Mesothelial cell of epicardium (in vitro differentiated cells): ENCODE measurements at regions not wholly inside any gene's neighbourhood (a gene's known extent, or its start where the extent isn't known, plus 50 kb on each side); places are given as distances from the start of the nearest gene placed in this dataset.

Experiments used
- DNase-seq, 2 experiments: peaks; one replicate each; pipeline ENCODE4 v3.0.0; 2021; ENCODE audit warnings: low spot score in 2 of 2; ENCODE audit not compliant: unreplicated experiment in 2 of 2
- H3K27ac Mint-ChIP-seq: 2 replicates; pipeline ENCODE4 v1.8.0; 2021; ENCODE audit warnings: mixed read lengths
- H3K27me3 Mint-ChIP-seq: 2 replicates; pipeline ENCODE4 v1.8.0; 2021; ENCODE audit warnings: low read depth, mixed read lengths
- H3K36me3 Mint-ChIP-seq: 2 replicates; pipeline ENCODE4 v1.8.0; 2021; ENCODE audit warnings: mixed read lengths
- H3K4me1 Mint-ChIP-seq: 2 replicates; pipeline ENCODE4 v1.8.0; 2021; ENCODE audit warnings: mixed read lengths
- H3K4me3 Mint-ChIP-seq: 2 replicates; pipeline ENCODE4 v1.8.0; 2021; ENCODE audit warnings: mild to moderate bottlenecking, moderate library complexity, mixed read lengths
- H3K9me3 Mint-ChIP-seq: 2 replicates; pipeline ENCODE4 v1.8.0; 2021; ENCODE audit warnings: mixed read lengths
- TF ChIP-seq, protein P1 (sequence below): fragments of 200-600 bp; sonication (generic); IDR thresholded peaks from one replicate; pipeline ENCODE4 v1.5.0; 2021; ENCODE audit warnings: antibody characterized with exemption; ENCODE audit not compliant: unreplicated experiment

DNA sequence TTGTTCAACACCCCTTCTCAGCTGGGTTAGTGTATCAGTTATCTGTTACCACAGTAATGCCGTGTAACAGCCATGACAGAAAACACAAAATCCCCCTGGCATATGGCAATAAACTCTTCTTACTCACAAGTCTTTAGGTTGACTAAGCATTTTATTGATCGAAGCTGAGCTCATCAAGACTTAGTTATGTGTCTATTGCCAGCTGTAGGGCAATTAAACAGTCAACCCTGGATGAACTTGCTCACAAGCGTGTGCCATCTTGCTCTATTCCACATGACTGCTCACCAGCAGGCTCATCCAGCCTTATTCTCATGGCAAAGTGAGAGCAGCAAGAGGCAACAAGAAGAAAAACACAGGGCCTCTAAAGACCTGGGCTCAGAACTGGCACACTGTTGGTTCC, 333.8 kb upstream of the PTBP2 start:
- Mint-ChIP-seq H3K9me3 (peaks cover 25% of the 10 kb centered on the region), H3K27me3 (no peaks in the 10 kb centered on the region), H3K4me1 (peaks cover 5% of the 10 kb centered on the region), H3K27ac (no peak overlapping the region), H3K36me3 (no peaks in the 10 kb centered on the region), H3K4me3 (no peak overlapping the region)
- DNase-seq: no peak
- TF ChIP-seq, protein P1, sequence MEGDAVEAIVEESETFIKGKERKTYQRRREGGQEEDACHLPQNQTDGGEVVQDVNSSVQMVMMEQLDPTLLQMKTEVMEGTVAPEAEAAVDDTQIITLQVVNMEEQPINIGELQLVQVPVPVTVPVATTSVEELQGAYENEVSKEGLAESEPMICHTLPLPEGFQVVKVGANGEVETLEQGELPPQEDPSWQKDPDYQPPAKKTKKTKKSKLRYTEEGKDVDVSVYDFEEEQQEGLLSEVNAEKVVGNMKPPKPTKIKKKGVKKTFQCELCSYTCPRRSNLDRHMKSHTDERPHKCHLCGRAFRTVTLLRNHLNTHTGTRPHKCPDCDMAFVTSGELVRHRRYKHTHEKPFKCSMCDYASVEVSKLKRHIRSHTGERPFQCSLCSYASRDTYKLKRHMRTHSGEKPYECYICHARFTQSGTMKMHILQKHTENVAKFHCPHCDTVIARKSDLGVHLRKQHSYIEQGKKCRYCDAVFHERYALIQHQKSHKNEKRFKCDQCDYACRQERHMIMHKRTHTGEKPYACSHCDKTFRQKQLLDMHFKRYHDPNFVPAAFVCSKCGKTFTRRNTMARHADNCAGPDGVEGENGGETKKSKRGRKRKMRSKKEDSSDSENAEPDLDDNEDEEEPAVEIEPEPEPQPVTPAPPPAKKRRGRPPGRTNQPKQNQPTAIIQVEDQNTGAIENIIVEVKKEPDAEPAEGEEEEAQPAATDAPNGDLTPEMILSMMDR: no peak

DNA sequence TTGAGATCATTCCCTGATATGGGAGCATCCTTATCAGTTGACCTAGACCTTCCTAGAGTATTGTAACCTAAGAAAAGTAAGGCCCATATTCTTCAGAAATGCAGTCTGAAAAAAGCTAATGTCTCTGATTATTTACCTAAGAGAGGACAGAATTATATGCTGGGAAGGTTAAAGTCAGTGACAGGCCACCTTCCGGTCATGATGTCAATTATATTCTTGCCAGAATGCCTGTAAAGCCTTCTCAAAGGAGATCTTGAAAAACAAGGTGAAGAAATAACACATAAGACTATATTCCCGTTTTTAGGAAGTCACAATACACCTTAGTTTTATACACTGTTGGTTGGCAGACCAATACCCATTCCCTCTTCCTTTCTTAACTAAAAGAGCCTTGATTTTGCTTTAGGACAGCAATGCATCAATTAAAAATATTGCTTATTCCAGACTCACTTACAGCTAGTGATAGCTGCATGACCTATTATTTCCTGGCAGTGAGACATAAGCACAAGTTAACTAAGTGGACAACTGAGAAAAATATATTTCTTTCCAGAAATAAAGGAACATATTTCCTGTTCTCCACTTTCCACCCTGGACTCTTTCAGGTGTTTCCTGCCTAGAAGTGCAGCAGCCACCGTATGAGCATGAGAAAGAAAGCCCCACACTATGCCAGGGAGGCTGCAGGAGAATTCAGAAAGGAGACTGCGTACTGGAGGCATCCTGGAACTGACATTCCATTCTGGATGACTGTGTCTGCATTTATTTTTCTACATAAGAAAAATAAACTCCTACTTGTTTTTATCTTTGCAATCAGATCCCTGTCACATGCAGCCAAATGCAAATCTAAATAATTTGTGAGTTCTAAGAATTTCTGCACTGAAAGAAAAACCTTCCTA, 332.9 kb upstream of the PTBP2 start:
- Mint-ChIP-seq H3K36me3 (no peaks in the 10 kb centered on the region), H3K27ac (no peak overlapping the region), H3K9me3 (peaks cover 17% of the 10 kb centered on the region), H3K4me3 (no peak overlapping the region), H3K4me1 (peaks cover 5% of the 10 kb centered on the region), H3K27me3 (no peaks in the 10 kb centered on the region)
- TF ChIP-seq, protein P1: no peak
- DNase-seq: no peak

DNA sequence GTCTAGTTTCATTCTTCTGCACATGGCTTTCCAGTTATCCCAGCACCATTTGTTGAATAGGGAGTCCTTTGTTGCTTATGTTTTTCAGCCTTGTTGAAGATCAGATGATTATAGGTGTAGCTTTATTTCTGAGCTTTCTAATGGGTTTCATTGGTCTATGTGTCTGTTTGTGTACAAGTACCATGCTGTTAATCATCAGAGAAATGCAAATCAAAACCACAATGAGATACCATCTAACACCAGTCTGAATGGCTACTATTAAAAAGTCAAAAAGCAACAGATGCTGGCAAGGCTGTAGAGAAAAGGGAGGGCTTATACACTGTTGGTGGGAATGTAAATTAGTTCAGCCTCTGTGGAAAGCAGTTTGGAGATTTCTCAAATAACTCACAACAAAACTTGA, 321.5 kb upstream of the PTBP2 start:
- no peaks in the 10 kb centered on the region for H3K27me3 Mint-ChIP-seq

DNA sequence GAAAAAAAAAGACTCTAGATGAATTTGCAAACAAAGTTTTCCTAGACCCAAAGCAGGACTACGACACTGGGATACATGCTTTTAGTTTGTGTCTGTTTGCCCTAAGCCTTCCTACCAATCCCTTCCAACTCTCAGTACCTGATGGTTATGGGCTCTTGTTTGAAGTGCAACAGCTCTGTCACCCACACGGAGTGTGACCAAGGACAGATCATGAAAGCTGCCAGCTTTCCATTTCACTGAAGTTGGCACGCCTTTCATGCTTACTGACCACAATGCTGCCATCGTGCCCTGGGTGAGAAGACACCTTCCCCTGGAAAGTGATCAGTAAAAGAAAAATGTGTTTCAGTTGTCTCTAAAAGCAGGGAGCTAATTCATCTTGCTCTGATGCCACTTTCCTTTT, 312.5 kb upstream of the PTBP2 start:
- Mint-ChIP-seq H3K27ac (no peak overlapping the region), H3K4me3 (no peak overlapping the region), H3K9me3 (peaks cover 10% of the 10 kb centered on the region), H3K4me1 (no peaks in the 10 kb centered on the region), H3K36me3 (no peaks in the 10 kb centered on the region), H3K27me3 (peaks cover 2% of the 10 kb centered on the region)
- TF ChIP-seq, protein P1: no peak
- no peak for DNase-seq

More for the DNA sequence above, 321.5 kb upstream of the PTBP2 start:
- no peaks in the 10 kb centered on the region for H3K4me1 Mint-ChIP-seq
- TF ChIP-seq, protein P1: no peak
- peaks cover 25% of the 10 kb centered on the region for H3K9me3 Mint-ChIP-seq
- no peak overlapping the region for H3K27ac Mint-ChIP-seq
- H3K4me3 Mint-ChIP-seq: no peak overlapping the region
- H3K36me3 Mint-ChIP-seq: no peaks in the 10 kb centered on the region
- no peak for DNase-seq

DNA sequence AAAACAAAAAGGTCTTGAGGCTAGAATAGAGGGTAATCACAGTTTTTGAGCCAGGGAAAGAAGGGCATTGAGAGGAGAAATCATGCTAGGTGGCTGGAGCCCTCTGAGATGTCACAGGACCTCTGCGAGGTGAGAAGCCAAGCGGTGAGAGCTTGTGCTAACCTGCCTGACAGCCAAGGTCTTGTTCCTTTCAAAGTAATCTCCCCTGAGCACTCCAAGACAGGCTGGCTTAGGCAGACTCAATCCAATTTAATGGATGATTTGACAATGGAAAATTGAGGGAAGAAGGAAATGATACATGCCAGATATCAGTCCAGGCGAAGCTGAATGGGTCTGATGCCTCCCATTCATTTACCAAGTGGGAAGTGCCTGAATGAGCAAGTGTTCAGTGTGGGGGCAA, 311.9 kb upstream of the PTBP2 start:
- H3K27me3 Mint-ChIP-seq: peaks cover 2% of the 10 kb centered on the region
- no peaks in the 10 kb centered on the region for H3K4me1 Mint-ChIP-seq
- H3K4me3 Mint-ChIP-seq: no peak overlapping the region
- H3K27ac Mint-ChIP-seq: no peak overlapping the region
- TF ChIP-seq, protein P1: no peak
- H3K36me3 Mint-ChIP-seq: no peaks in the 10 kb centered on the region
- DNase-seq: no peak
- peaks cover 10% of the 10 kb centered on the region for H3K9me3 Mint-ChIP-seq
